Suprapubic skin (tissue), 3 donors: ENCODE measurements at regions not wholly inside any gene's neighbourhood (a gene's known extent, or its start where the extent isn't known, plus 50 kb on each side); places are given as distances from the start of the nearest gene placed in this dataset.

Experiments used
- EP300 ChIP-seq: sonication (generic); formaldehyde crosslinking; IDR thresholded peaks from one replicate; pipeline ENCODE4 v1.6.1; 2017; ENCODE audit warnings: antibody characterized with exemption
- TF ChIP-seq, protein P1 (sequence below), 2 donors: fragments of 200-600 bp in 1 of 2; fragments of 450-650 bp in 1 of 2; sonication (generic) in 1 of 2; IDR thresholded peaks; one replicate each; pipeline ENCODE4 v1.5.1; 2016 to 2019; ENCODE audit warnings: antibody characterized with exemption in 2 of 2, mild to moderate bottlenecking in 1 of 2, moderate library complexity in 1 of 2

DNA sequence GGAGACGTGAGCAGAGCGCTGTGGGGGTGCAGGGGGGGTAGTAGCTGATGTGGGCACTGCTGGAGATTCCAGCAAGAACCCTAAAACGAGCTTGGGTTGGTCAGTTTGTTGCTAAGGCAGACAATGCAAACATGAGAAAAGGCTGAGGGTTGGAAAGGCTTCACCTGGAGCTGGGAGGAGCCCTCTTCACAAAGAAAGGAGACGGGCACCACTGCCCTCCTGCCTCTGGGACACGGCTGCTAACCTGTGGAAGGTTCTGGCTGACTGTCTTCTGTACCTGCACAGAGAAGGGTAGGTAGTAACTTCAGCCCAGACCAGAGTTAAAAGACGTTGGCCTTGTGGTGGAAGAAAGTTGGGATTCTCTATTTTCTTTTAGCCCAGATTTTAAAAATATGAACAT lies 108.7 kb downstream of the SUCLA2 start:
- TF ChIP-seq, protein P1, sequence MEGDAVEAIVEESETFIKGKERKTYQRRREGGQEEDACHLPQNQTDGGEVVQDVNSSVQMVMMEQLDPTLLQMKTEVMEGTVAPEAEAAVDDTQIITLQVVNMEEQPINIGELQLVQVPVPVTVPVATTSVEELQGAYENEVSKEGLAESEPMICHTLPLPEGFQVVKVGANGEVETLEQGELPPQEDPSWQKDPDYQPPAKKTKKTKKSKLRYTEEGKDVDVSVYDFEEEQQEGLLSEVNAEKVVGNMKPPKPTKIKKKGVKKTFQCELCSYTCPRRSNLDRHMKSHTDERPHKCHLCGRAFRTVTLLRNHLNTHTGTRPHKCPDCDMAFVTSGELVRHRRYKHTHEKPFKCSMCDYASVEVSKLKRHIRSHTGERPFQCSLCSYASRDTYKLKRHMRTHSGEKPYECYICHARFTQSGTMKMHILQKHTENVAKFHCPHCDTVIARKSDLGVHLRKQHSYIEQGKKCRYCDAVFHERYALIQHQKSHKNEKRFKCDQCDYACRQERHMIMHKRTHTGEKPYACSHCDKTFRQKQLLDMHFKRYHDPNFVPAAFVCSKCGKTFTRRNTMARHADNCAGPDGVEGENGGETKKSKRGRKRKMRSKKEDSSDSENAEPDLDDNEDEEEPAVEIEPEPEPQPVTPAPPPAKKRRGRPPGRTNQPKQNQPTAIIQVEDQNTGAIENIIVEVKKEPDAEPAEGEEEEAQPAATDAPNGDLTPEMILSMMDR (IDR thresholded peaks at IDR 0.05) = no peak
- TF ChIP-seq EP300 = no peak
